Hematopoietic multipotent progenitor cell treated with erythropoietin and hydrocortisone succinate and interleukin-3 and kit ligand, for 6 days (in vitro differentiated cells): ENCODE measurements at regions not wholly inside any gene's neighbourhood (a gene's known extent, or its start where the extent isn't known, plus 50 kb on each side); places are given as distances from the start of the nearest gene placed in this dataset.
"Not testable (repeated sequence)": the region's sequence is repeated elsewhere in the genome, so short reads cannot be mapped to it uniquely, and the experiment has no call there.

Experiments
- DNase-seq: peaks from one replicate; pipeline ENCODE4 v3.0.0-alpha.2; 2015

DNA sequence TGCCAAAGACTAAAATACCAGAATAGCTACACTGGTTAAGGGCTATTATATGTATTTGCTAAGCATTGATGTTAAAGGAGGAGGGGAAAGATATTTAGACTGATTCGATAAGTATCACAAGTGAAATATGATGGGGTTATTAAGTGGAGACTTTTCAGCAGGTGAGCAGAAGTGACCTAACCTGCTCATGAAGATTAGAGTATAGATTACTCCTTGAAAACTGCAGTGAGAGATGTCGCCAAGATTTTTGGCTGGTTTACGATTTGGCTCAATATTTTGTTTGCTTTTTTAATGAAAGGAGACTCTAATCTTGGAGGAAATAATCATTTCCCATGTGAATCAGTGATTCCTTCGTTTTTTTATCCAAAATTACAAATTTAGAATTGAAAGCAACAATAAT, 1279.5 kb upstream of the TENM4 start:
- no peak for DNase-seq

GRCh38 chr11:80719292-80719646, 1278.4 kb upstream of the TENM4 start:
- no peak for DNase-seq

GRCh38 chr11:80718611-80719291, 1277.9 kb upstream of the TENM4 start:
- no peak for DNase-seq

GRCh38 chr11:80702264-80702663, 1261.4 kb upstream of the TENM4 start:
- no peak for DNase-seq

GRCh38 chr11:80700386-80700785, 1259.6 kb upstream of the TENM4 start:
- DNase-seq, result no peak

DNA sequence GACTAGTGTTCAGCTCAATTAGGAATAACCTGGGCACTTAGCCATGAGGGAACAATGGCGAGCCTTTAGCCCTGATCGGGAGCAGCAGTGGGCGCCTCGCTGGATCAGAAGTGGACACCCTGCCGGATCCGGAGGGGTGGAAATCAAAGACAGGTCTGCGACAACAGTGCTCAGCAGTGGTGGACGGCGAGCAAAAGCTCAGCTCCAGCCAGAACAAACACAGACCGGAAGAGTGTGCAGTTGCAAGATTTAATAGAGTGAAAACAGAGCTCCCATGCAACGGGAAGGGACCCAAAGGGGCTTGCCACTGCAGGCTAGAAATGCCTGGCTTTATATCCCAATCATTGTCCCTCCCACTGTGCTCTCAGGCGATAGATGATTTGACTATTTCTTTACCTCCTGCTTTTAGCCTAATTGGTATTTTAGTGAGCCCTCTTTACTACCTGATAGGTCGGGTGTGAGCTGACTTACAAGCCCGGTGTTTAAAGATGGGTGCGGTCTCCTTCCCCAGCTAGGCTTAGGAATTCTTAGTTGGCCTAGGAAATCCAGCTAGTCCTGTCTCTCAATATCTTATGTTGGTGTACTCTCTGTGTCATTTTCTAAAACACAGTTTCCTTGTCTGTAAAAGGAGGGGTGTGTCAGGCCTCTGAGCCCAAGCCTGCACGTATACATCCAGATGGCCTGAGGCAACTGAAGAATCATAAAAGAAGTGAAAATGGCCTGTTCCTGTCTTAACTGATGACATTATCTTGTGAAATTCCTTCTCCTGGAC, 1258.8 kb upstream of the TENM4 start:
- not testable (repeated sequence) for DNase-seq

- no peak for DNase-seq
Observed at GRCh38 chr11:80698637-80699036, 1257.8 kb upstream of the TENM4 start.

GRCh38 chr11:80694385-80694784, 1253.6 kb upstream of the TENM4 start:
- DNase-seq, result no peak

- no peak for DNase-seq
Observed at GRCh38 chr11:80687941-80688340, 1247.1 kb upstream of the TENM4 start.

DNA sequence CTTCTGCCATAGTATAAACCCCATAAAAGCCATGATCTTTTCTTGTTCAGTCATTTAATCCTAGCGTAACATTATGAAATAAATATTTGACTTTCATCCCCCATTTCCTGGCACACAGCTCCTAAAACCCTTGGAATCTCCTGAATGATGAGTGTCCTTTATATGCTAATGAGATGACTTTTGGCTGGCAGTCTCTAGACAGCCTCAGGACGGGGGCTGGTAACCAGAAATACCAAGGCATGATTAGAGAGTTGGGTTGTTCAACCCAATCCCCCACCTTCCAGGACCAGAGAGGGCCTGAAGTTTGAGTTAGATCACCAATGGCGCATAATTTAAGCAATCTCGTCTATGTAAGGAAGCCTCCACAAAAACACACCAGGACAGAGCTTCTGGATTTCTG, 1246.1 kb upstream of the TENM4 start:
- no peak for DNase-seq

DNA sequence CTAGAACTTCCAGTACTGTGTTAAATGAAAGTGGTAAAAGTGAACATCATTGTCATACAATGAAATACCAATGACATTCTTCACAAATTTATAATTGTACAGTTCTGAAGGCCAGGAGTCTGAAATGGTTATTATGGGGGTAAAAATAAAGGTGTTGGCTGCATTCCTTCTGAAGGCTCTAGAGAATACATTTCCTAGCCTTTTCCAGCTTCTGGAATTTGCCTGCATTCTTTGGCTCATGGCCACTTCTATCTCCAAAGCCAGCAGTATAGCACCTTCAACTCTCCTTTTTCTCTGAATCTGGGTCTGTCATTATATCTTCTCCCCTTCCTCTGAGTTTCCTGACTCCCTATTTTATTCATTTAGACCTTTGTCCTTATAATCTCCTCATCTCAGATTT, 1232.7 kb upstream of the TENM4 start:
- DNase-seq, result no peak

GRCh38 chr11:80669620-80670019, 1228.8 kb upstream of the TENM4 start:
- DNase-seq, result no peak

DNA sequence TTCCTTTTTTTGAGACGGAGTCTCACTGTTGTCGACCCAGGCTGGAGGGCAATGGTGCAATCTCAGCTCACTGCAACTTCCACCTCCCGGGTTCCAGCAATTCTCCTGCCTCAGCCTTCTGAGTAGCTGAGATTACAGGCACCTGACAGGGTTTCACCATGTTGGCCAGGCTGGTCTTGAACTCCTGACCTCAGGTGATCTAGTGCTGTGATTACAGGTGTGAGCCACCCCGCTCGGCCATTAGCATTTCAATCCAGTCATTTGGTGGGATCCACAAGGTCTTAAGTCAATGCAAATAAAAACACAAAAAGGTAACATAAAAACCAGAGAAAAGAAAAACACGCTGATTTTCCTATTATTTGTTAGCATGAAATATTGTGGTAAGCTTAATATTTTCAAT, 1227.2 kb upstream of the TENM4 start:
- DNase-seq, result no peak

GRCh38 chr11:80655834-80656233, 1215.0 kb upstream of the TENM4 start:
- no peak for DNase-seq

- no peak for DNase-seq
Observed at GRCh38 chr11:80650966-80651365, 1210.1 kb upstream of the TENM4 start.

DNA sequence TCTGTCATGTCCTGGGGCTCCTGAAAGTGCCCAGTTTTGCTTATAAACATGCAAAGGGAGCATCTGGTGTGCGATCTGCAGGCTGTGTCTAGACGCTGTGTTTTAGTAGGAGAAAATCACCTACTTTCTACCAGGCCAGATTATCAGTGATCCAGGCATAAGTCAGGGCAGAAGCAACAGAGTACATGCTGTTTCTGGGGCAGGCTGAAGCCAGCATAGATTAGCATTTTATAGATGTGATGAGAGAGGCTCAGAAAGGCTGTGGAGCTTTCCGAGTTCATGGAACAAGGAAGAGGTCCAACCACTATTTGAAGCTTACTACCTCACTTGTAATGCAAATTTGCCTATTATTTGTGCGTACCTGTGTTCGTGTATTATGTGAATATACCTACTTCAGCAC, 1208.4 kb upstream of the TENM4 start:
- DNase-seq, result no peak

DNA sequence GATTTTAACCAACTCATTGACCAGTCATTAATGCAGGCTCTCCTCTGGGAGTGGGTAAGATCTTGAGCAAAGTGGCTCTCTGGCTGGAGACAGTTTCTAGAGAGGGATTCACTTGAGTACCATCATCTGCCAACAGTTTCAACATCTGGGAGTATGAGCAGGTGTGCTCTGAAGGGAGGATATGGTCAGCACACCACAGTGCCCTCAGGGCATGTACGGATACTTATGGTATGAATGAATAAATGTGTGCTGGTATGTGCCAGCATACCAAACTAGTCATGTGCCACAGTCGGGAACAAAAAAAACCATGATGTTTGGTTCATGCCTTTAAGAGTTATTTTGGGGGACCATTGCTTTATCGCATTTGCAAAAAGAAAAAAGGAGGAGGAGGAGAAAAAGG, 1197.5 kb upstream of the TENM4 start:
- no peak for DNase-seq

- no peak for DNase-seq
Observed at GRCh38 chr11:80637571-80637970, 1196.7 kb upstream of the TENM4 start.

DNA sequence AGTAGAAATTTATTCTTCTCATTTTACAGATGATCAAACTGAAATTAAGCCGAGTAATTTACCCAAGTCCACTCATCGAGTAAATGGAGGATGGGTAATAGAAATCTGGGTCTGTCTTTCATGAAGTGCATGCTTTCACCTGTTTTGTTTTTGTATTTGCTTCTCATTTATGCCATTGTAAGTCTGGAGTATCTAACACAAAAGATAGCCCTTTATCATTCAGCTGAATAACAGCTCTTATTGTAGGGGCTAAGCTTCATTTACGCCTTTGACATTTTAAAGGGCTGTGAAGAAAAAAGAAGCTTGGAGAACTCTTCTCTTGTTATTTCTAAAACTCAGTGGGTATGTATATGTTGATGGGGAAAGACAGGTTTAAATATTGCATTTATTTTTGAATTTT, 1196.2 kb upstream of the TENM4 start:
- DNase-seq, result no peak

GRCh38 chr11:80635178-80635577, 1194.3 kb upstream of the TENM4 start:
- no peak for DNase-seq

- DNase-seq, result no peak
Observed at GRCh38 chr11:80632691-80633090, 1191.9 kb upstream of the TENM4 start.

DNA sequence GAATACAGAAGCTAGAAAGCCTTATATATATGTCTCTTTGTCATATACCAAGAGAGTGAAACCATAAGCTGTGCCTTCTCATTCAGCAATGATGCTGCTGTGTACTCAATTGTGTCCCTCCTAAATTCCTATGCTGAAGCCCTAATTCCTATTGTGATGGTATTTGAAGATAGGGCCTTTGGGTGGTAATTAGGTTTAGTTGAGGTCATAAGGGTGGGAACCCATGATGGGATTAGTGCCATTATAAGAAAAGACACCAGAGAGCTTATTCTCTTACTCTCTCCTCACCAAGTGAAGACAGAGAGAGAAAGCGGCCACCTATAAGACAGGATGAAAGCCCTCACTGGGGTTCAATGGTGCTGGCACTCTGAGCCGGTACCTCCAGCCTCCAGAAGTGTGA, 1191.3 kb upstream of the TENM4 start:
- no peak for DNase-seq

DNA sequence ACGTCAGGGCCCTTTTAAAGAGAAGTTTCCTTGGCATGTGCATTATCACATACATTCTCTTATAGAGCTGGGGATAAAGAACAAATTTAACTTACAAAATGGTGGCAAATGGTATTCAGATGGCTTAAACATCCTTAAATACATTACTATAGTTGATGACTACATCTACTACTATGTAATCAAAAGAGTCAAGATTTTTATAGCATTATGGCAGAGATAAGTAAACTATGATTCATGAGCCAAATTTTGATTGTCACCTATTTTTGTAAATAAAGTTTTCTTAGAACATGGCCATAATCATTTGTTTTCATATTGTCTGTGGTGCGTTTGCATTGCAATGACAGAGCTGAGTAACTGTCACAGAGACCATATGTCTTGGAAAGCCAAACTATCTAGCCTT, 1188.6 kb upstream of the TENM4 start:
- no peak for DNase-seq

DNA sequence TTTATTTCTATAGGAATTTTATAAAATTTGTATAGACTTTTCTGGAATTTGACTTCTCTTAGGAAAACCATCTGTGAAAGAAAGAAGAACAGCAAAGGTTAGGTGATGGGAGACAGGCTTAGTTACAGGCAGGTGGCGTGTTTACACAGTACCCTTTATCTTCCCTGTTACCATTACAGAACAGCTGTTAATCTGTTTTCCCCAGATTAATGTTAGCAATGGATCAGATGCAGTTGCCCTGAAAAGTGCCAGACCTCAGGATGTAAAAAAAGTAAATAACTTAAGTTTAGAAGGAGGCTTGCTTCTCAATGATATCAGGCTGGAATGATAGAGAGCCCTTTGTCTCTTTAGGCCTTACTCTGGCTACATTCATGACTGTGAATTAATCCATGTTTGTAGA, 1186.5 kb upstream of the TENM4 start:
- DNase-seq, result no peak

DNA sequence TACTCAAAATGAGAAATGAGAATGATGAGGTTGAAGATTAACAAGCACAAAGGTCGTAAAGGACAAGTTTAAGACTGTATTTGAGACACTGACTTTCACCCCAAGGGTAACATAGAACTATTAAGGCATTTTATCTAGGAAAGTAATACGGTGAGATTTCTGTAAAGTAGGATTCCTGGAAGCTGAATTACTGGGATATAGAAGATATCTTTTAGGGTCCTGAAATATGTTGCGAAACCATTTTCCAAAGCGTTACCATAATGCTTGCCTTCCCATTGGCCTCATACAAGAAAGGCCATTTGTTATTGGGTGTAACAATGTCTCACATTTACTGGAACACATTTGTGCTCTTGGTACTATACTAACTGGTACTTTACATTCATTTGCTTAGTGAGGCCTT, 1185.9 kb upstream of the TENM4 start:
- no peak for DNase-seq
